HG03175 (cell line): ENCODE measurements at regions not wholly inside any gene's neighbourhood (a gene's known extent, or its start where the extent isn't known, plus 50 kb on each side); places are given as distances from the start of the nearest gene placed in this dataset.
A peak's percentile ranks its signal among the peaks of the same experiment; 100 is the strongest.

Experiments
- ATAC-seq: cut with Tn5 transposase; IDR thresholded peaks from one replicate; pipeline ENCODE4 v1.9.1; 2021; ENCODE audit warnings: mild to moderate bottlenecking, moderate library complexity; ENCODE audit not compliant: unreplicated experiment

GRCh38 chr9:3732077-3733038 is 206.6 kb upstream of the RFX3 start:
- peak; percentile 90 for ATAC-seq

- ATAC-seq = peak; percentile 42
Observed at GRCh38 chr9:3730511-3730922, 204.7 kb upstream of the RFX3 start.

- ATAC-seq = no peak
Observed at GRCh38 chr9:3721096-3721495, 195.3 kb upstream of the RFX3 start.

- no peak for ATAC-seq
Observed at GRCh38 chr9:3719286-3719685, 193.5 kb upstream of the RFX3 start.

GRCh38 chr9:3716415-3716814 is 190.6 kb upstream of the RFX3 start:
- no peak for ATAC-seq

- no peak for ATAC-seq
Observed at GRCh38 chr9:3708751-3709150, 182.9 kb upstream of the RFX3 start.

GRCh38 chr9:3704890-3705289 is 179.1 kb upstream of the RFX3 start:
- ATAC-seq = no peak

GRCh38 chr9:3700772-3701171 is 175.0 kb upstream of the RFX3 start:
- no peak for ATAC-seq

GRCh38 chr9:3699883-3700282 is 174.1 kb upstream of the RFX3 start:
- ATAC-seq = no peak

- no peak for ATAC-seq
Observed at GRCh38 chr9:3698531-3698930, 172.7 kb upstream of the RFX3 start.

GRCh38 chr9:3698076-3698475 is 172.3 kb upstream of the RFX3 start:
- ATAC-seq = no peak

- ATAC-seq = no peak
Observed at GRCh38 chr9:3696368-3696767, 170.6 kb upstream of the RFX3 start.

- no peak for ATAC-seq
Observed at GRCh38 chr9:3692606-3693005, 166.8 kb upstream of the RFX3 start.

- ATAC-seq = no peak
Observed at GRCh38 chr9:3689555-3689954, 163.8 kb upstream of the RFX3 start.

GRCh38 chr9:3687145-3687544 is 161.3 kb upstream of the RFX3 start:
- no peak for ATAC-seq

- no peak for ATAC-seq
Observed at GRCh38 chr9:3682186-3682585, 156.4 kb upstream of the RFX3 start.

GRCh38 chr9:3677541-3677940 is 151.7 kb upstream of the RFX3 start:
- ATAC-seq = no peak

- no peak for ATAC-seq
Observed at GRCh38 chr9:3676766-3677165, 151.0 kb upstream of the RFX3 start.

GRCh38 chr9:3675946-3676345 is 150.1 kb upstream of the RFX3 start:
- no peak for ATAC-seq

GRCh38 chr9:3674561-3674960 is 148.8 kb upstream of the RFX3 start:
- no peak for ATAC-seq

- ATAC-seq = no peak
Observed at GRCh38 chr9:3672399-3672798, 146.6 kb upstream of the RFX3 start.

- no peak for ATAC-seq
Observed at GRCh38 chr9:3664044-3664443, 138.2 kb upstream of the RFX3 start.

- ATAC-seq = no peak
Observed at GRCh38 chr9:3662671-3663070, 136.9 kb upstream of the RFX3 start.
